IPS DF 6.9 (cell line): ENCODE measurements at regions not wholly inside any gene's neighbourhood (a gene's known extent, or its start where the extent isn't known, plus 50 kb on each side); places are given as distances from the start of the nearest gene placed in this dataset.

Source experiments
- DNase-seq: peaks from one replicate; pipeline ENCODE4 v3.0.0-alpha.2; 2013; ENCODE audit warnings: low read depth, low spot score
- H3K27ac ChIP-seq: one replicate; pipeline ENCODE4 v1.5.1; 2013; ENCODE audit warnings: low read length, control low read depth
- H3K27me3 ChIP-seq: 2 replicates; pipeline ENCODE4 v1.6.1; 2013; ENCODE audit warnings: mild to moderate bottlenecking, low read length; ENCODE audit not compliant: control insufficient read depth, insufficient read depth
- H3K36me3 ChIP-seq: 2 replicates; pipeline ENCODE4 v1.6.1; 2013; ENCODE audit warnings: low read length; ENCODE audit not compliant: control insufficient read depth, insufficient read depth
- H3K4me1 ChIP-seq: 2 replicates; pipeline ENCODE4 v1.6.1; 2013; ENCODE audit warnings: low read length; ENCODE audit not compliant: control insufficient read depth, insufficient read depth
- H3K4me3 ChIP-seq: 2 replicates; pipeline ENCODE4 v1.5.1; 2013; ENCODE audit warnings: mild to moderate bottlenecking, low read length
- H3K9me3 ChIP-seq: 2 replicates; pipeline ENCODE4 v1.6.1; 2013; ENCODE audit warnings: low read length, inconsistent platforms; ENCODE audit not compliant: control insufficient read depth, insufficient read depth
- WGBS: extraction: QIAGEN DNeasy Blood & Tissue Kit; methylation state at CpG from one replicate; pipeline ENCODE4 v1.1.7; 2013; ENCODE audit warnings: mixed read lengths, missing lambda C conversion rate; ENCODE audit not compliant: insufficient read length, insufficient coverage; 5-methylcytosine and 5-hydroxymethylcytosine counted together

- no peaks in the 10 kb centered on the region for H3K36me3 ChIP-seq
- no peaks in the 10 kb centered on the region for H3K9me3 ChIP-seq
- no peak overlapping the region for H3K27ac ChIP-seq
- no peak for DNase-seq
- WGBS, result no CpG with 5 or more reads among the region's 2 CpGs
- no peak overlapping the region for H3K4me3 ChIP-seq
- H3K4me1 ChIP-seq, result no peaks in the 10 kb centered on the region; the same call in 1 of the 2 replicates
- peaks cover 71% of the 10 kb centered on the region for H3K27me3 ChIP-seq
Observed at GRCh38 chr15:96407482-96407881, 77.0 kb downstream of the NR2F2 start.

GRCh38 chr15:96408591-96409183, 78.2 kb downstream of the NR2F2 start:
- H3K4me3 ChIP-seq, result no peak overlapping the region
- no CpG with 5 or more reads among the region's 20 CpGs for WGBS
- no peaks in the 10 kb centered on the region for H3K9me3 ChIP-seq
- H3K27ac ChIP-seq, result no peak overlapping the region
- H3K27me3 ChIP-seq, result peaks cover 78% of the 10 kb centered on the region
- no peak for DNase-seq
- H3K36me3 ChIP-seq, result no peaks in the 10 kb centered on the region
- no peaks in the 10 kb centered on the region; the same call in 1 of the 2 replicates for H3K4me1 ChIP-seq

- no peak overlapping the region for H3K4me3 ChIP-seq
- no peak for DNase-seq
Observed at GRCh38 chr15:96409215-96410138, 79.0 kb downstream of the NR2F2 start.

GRCh38 chr15:96410175-96411055, 79.9 kb downstream of the NR2F2 start:
- Histone ChIP-seq H3K9me3 (no peaks in the 10 kb centered on the region), H3K27ac (no peak overlapping the region), H3K4me1 (no peaks in the 10 kb centered on the region; the same call in 1 of the 2 replicates), H3K36me3 (no peaks in the 10 kb centered on the region), H3K27me3 (peaks cover 91% of the 10 kb centered on the region), H3K4me3 (no peak overlapping the region)
- no peak for DNase-seq
- no CpG with 5 or more reads among the region's 16 CpGs for WGBS

More at GRCh38 chr15:96409215-96410138, 79.0 kb downstream of the NR2F2 start:
- Histone ChIP-seq H3K9me3 (no peaks in the 10 kb centered on the region), H3K36me3 (no peaks in the 10 kb centered on the region), H3K4me1 (no peaks in the 10 kb centered on the region; the same call in 1 of the 2 replicates), H3K27ac (no peak overlapping the region), H3K27me3 (peaks cover 84% of the 10 kb centered on the region)
- WGBS, result no CpG with 5 or more reads among the region's 77 CpGs

GRCh38 chr15:96411056-96412031, 80.8 kb downstream of the NR2F2 start:
- H3K9me3 ChIP-seq, result no peaks in the 10 kb centered on the region
- WGBS, result no CpG with 5 or more reads among the region's 9 CpGs
- no peak overlapping the region for H3K27ac ChIP-seq
- H3K4me1 ChIP-seq, result no peaks in the 10 kb centered on the region; the same call in 1 of the 2 replicates
- peaks cover 92% of the 10 kb centered on the region for H3K27me3 ChIP-seq
- DNase-seq, result no peak
- H3K36me3 ChIP-seq, result no peaks in the 10 kb centered on the region
- no peak overlapping the region for H3K4me3 ChIP-seq

GRCh38 chr15:96412045-96412905, 81.8 kb downstream of the NR2F2 start:
- peaks cover 92% of the 10 kb centered on the region for H3K27me3 ChIP-seq
- H3K4me3 ChIP-seq, result no peak overlapping the region
- H3K4me1 ChIP-seq, result peaks cover 3% of the 10 kb centered on the region; the same call in 1 of the 2 replicates
- no peak for DNase-seq
- no peaks in the 10 kb centered on the region for H3K36me3 ChIP-seq
- H3K27ac ChIP-seq, result no peak overlapping the region
- H3K9me3 ChIP-seq, result no peaks in the 10 kb centered on the region
- WGBS, result no CpG with 5 or more reads among the region's 6 CpGs

GRCh38 chr15:96412906-96413231, 82.4 kb downstream of the NR2F2 start:
- no peak overlapping the region for H3K4me3 ChIP-seq
- WGBS, result no CpG with 5 or more reads among the region's 1 CpG
- H3K27ac ChIP-seq, result no peak overlapping the region
- no peak for DNase-seq
- H3K4me1 ChIP-seq, result peaks cover 3% of the 10 kb centered on the region; the same call in 1 of the 2 replicates
- H3K9me3 ChIP-seq, result no peaks in the 10 kb centered on the region
- H3K27me3 ChIP-seq, result peaks cover 94% of the 10 kb centered on the region
- no peaks in the 10 kb centered on the region for H3K36me3 ChIP-seq

GRCh38 chr15:96413657-96414056, 83.2 kb downstream of the NR2F2 start:
- no peaks in the 10 kb centered on the region for H3K9me3 ChIP-seq
- peaks cover 3% of the 10 kb centered on the region; the same call in 1 of the 2 replicates for H3K4me1 ChIP-seq
- H3K4me3 ChIP-seq, result no peak overlapping the region
- no peaks in the 10 kb centered on the region for H3K36me3 ChIP-seq
- DNase-seq, result no peak
- peaks cover 94% of the 10 kb centered on the region for H3K27me3 ChIP-seq
- WGBS, result no CpG with 5 or more reads among the region's 9 CpGs
- no peak overlapping the region for H3K27ac ChIP-seq

- WGBS, result no CpG with 5 or more reads among the region's 8 CpGs
- Histone ChIP-seq H3K4me3 (no peak overlapping the region), H3K27ac (no peak overlapping the region), H3K27me3 (peaks cover 92% of the 10 kb centered on the region), H3K36me3 (no peaks in the 10 kb centered on the region), H3K9me3 (no peaks in the 10 kb centered on the region), H3K4me1 (peaks cover 3% of the 10 kb centered on the region; the same call in 1 of the 2 replicates)
- DNase-seq, result no peak
Observed at GRCh38 chr15:96414875-96415274, 84.4 kb downstream of the NR2F2 start.
